HFF-Myc (cell line): ENCODE measurements at regions not wholly inside any gene's neighbourhood (a gene's known extent, or its start where the extent isn't known, plus 50 kb on each side); places are given as distances from the start of the nearest gene placed in this dataset.
"Not testable (repeated sequence)": the region's sequence is repeated elsewhere in the genome, so short reads cannot be mapped to it uniquely, and the experiment has no call there.

Experiments
- DNase-seq: peaks from one replicate; pipeline ENCODE4 v3.0.0-alpha.2; 2011; ENCODE audit warnings: low read depth; ENCODE audit errors: extremely low read depth
- H3K4me3 ChIP-seq: replicated peaks from 2 replicates; pipeline ENCODE4 v1.5.1; 2011; ENCODE audit warnings: low read depth, mild to moderate bottlenecking, control low read depth, low read length
- CTCF ChIP-seq: IDR thresholded peaks from 2 replicates; pipeline ENCODE4 v1.5.1; 2012; ENCODE audit warnings: mild to moderate bottlenecking, low read depth, low read length, control low read depth; ENCODE audit errors: missing control alignments

DNA sequence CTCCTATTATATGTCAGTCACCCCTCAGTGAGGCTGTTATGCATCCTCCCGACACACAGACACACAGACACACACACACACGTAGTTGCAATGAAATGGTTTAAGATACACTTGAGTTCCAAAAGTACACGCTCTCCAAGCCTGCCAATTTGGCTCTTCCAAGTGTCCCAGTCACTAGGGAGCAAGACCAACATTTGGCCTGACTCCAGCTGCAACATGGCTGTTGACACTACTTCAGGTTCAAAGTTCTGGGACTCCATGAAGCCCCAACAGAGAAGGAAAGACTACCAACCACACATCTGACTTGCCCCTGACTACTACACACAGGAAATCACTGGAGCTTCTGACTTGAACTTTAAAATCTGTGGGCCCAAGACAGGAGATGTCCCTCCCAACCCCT, 128.1 kb upstream of the KCNJ18 start:
- H3K4me3 ChIP-seq: no peak overlapping the region
- TF ChIP-seq CTCF: no peak
- DNase-seq: no peak

DNA sequence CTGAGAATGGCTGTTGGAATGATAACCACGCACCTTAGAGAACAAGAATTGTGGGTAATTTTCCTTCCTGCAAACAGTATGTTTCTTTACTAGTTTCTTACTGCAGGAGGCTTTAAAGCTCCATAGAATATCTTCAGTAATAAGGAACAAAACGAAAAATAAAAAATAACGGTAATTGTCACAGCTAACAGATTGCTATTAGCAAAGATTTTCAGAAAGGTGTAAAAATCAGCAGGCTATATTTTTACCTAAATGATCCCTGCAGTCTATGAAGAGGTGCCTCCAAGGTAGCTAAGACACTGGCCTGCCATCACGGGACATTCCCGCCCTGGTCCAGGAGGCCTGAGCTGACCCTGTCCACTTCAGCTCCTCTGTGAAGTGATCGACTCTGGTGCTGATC, 127.6 kb upstream of the KCNJ18 start:
- H3K4me3 ChIP-seq, DNase-seq: not testable (repeated sequence)

GRCh38 chr17:21570427-21570826, 121.9 kb upstream of the KCNJ18 start:
- DNase-seq: not testable (repeated sequence)

DNA sequence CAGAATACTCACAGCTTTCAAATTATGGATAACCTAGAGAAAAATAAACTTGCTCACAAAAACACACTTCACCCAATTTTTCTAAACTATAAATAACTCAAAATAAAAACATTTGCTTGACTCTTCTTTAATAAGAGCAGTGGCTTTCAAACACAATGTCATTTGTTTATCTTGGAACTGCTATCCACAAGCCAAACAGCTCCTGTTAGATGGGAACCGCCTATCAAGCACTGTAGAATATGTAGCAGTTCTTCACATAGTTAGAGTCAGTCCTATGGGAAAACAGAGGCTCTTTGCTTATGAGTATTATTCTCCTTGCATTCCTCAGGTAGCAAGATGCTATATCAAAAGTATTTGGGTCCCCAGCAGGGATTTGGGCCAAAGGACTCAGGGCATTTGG, 120.2 kb upstream of the KCNJ18 start:
- DNase-seq, H3K4me3 ChIP-seq: not testable (repeated sequence)

More at GRCh38 chr17:21570427-21570826, 121.9 kb upstream of the KCNJ18 start:
- H3K4me3 ChIP-seq: not testable (repeated sequence)

- H3K4me3 ChIP-seq, DNase-seq: not testable (repeated sequence)
These were observed 118.9 kb upstream of the KCNJ18 start for GRCh38 chr17:21573271-21573960.

DNA sequence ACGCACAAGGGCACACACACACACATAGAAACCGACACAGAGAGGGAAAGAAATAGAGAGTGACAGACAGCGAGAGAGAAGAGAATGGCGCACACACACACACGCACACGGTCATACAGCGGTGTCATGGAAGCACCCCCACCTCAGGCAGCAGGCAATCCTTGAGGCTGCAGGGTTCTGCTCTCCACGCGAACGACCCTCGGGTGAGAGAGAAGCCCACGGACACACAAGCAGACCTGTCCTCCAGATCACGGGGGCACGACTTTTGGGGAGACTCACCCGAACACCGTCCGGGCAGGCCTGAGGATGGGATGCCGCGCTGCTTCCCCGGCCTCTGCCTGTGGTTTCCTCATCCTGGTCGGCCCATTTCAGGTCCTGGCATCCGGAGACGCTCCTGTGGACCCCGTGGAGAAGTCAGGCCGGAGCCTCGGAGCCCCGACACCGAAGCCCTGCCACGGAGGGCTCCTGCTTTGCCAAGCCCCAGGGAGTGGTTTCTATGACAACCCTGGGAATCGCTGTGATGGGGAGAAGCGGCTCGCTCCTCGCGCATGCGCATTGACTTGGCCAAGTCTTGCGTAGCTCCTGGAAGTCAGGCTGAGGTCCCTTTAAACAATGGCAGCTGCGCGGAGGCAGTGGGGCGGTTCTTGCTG, 118.2 kb upstream of the KCNJ18 start:
- DNase-seq: no peak
- 0 out of 2 replicates have a peak overlapping the region, but pooled peaks have one; percentile 3 for H3K4me3 ChIP-seq
- TF ChIP-seq CTCF: no peak

DNA sequence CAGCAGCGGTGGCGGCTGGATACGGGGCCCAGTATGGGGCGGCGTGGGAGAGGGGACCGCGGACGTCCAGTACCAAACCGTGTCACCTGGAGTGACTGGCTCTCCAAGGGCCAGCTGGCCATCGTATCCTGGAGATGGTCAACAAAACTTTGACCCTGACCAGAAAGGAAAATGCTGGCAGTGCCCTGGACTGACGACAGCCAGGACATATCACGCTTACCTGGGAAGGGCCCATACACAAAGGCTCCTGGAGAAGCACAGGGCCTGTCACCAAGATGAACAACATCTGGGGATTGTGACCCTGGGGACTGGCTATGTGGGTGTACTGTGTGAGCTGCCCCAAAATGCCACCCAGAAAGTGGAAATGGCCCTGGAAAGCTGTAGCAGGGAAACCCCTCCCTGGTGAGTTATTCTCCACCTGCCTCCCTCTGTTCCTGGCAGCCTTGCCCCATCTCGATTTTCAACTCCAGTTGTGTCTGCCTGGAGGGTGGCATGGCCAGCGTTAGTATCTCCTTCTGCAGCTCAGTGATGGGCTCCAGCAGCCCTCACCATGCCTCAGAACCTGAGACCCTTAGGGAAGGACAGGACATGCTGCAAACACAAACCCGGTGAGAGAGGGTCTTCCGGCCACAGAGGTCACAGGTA, 117.6 kb upstream of the KCNJ18 start:
- not testable (repeated sequence) for H3K4me3 ChIP-seq, DNase-seq

DNA sequence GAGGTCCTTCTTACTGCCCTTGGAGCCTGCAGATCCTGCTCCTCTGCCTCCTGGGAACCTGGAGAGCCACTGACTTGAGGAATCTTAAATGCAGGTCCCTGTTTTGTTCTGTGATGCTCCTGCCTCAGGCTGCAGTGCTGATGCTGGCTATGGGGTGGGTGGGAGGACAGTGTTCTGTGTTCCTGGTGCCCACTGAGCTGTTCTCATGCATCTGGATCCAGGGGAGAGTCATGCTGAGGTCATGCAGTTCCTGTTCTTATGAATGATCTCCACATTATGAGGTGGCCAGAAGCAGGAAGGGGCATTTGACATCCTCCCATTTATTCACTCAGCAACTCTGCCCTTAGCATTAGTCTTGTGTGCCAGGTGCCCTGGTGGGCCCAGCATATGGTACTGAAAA, 113.5 kb upstream of the KCNJ18 start:
- H3K4me3 ChIP-seq, DNase-seq: not testable (repeated sequence)

- no peak for TF ChIP-seq CTCF
These were observed 99.5 kb upstream of the KCNJ18 start for GRCh38 chr17:21592774-21593173.

DNA sequence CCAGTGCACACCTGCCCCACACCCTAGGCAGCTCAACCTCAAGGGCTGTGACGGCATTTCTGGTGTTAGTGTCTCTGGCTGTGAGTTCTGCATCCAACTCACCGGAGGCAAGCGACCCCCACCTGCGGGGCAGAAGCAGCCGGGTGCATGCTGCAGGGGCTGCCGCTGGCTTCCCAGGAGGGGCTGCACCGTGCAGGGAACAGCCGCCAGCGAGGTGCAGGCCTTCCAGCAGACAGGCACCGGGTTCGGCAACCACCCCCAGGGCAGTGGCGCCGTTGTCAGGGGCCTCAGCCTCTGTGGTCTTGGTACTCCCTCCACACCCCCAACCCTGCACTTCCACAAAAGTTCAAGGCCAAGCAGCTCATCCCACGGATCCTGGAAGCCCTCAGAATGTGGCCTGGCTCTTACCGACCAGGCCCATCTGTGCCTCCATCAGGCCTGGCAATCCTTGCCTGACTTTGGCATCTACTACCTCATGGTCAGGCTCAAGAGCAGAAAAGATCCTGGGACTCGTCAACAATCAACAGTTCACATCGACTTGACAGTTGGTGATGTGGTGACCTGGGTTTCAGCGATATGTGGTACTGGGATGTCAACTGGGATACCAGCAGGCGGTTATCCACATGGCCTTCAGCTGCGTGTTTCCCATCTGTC, 98.7 kb upstream of the KCNJ18 start:
- not testable (repeated sequence) for DNase-seq, H3K4me3 ChIP-seq

More at GRCh38 chr17:21592774-21593173, 99.5 kb upstream of the KCNJ18 start:
- no peak overlapping the region for H3K4me3 ChIP-seq
- DNase-seq: no peak
